ENCODE measurements at regions not wholly inside any gene's neighbourhood (a gene's known extent, or its start where the extent isn't known, plus 50 kb on each side); places are given as distances from the start of the nearest gene placed in this dataset.

DNA sequence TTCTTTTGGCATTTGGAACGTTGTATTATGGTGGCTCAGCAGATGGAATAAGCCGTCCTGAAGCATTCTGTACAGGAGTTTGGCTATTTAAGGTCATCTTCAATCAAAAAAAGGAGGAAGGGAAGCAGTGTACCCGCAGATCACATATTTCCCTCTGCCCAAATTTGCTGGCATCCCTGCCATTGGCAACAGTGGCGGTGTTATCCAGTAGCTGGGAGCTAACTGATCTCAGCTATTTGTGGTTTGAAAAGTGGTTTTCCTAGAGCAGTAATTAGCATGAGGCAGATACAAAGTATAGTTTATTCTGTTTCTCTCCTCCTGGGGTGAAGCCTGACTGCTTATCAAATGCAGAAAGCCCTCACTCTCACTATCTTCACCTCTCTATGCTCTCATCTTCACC lies 576.8 kb downstream of the QKI start:
- Histone ChIP-seq H3K4me3 (no peak overlapping the region), H3K36me3 (ENCODE audit: insufficient read depth, low read length) (no peaks in the 10 kb centered on the region), H3K27ac (no peak overlapping the region), H3K9me3 (ENCODE audit: low read depth, low read length) (no peaks in the 10 kb centered on the region), H3K9ac (ENCODE audit: insufficient read length) (no peak overlapping the region)
- DNase-seq (ENCODE audit: low read depth, low spot score): no peak
- TF ChIP-seq POLR2AphosphoS5 (IDR thresholded peaks at IDR 0.05; ENCODE audit: borderline replicate concordance, low read depth, low read length): no peak
- no peak for TF ChIP-seq EZH2 (IDR thresholded peaks at IDR 0.05)
- TF ChIP-seq FOXP2 (optimal IDR thresholded peaks at IDR 0.05; ENCODE audit: control extremely low read depth, extremely low read length, insufficient read depth): no peak

DNA sequence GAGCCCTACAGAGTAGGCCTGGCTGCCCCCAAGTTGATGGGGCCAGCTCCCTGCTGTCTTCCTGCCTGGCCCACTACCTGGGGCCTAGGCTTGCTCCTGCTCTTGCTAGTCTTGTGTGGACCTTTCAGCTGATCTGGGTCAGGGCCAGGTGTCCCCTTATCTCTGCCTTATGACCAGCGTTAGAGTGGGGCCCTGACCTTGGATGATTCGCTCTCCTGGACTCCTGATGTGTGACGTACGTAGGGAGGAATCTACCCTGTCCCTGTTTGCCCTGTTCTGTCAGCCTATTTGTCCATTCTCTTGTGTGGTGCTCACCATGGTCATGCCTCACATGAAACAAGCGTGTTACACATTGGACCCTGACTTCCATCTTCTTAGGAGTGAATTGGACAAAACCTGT lies 571.8 kb downstream of the QKI start:
- TF ChIP-seq EZH2 (IDR thresholded peaks at IDR 0.05) (no peak), FOXP2 (optimal IDR thresholded peaks at IDR 0.05; ENCODE audit: control extremely low read depth, extremely low read length, insufficient read depth) (no peak), POLR2AphosphoS5 (IDR thresholded peaks at IDR 0.05; ENCODE audit: borderline replicate concordance, low read depth, low read length) (no peak)
- Histone ChIP-seq H3K4me3 (no peak overlapping the region), H3K9me3 (ENCODE audit: low read depth, low read length) (no peaks in the 10 kb centered on the region), H3K36me3 (ENCODE audit: insufficient read depth, low read length) (no peaks in the 10 kb centered on the region), H3K27ac (no peak overlapping the region), H3K9ac (ENCODE audit: insufficient read length) (no peak overlapping the region)
- DNase-seq (ENCODE audit: low read depth, low spot score): no peak

DNA sequence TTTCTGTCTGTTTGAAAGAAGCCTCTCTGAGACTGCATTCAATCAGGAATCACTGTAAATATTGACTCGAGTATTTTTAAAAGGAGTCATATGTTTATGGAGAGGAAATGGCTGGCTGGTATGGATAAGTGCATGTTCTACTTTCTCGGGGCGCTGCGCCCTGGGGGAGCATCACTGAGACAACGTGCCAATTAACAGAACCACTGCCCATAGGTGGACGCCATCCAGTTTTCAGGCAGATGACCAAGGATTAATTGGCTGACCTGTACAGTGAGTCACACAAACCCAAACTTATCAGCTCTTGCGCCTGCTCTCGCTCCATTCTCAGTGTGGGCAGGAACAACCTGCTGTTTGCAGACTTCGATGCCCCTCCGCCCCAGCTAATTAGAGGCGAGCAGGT lies 571.2 kb downstream of the QKI start:
- no peaks in the 10 kb centered on the region for H3K9me3 ChIP-seq (ENCODE audit: low read depth, low read length)
- no peak for DNase-seq (ENCODE audit: low read depth, low spot score)
- H3K4me3 ChIP-seq: no peak overlapping the region
- H3K36me3 ChIP-seq (ENCODE audit: insufficient read depth, low read length): no peaks in the 10 kb centered on the region
- no peak overlapping the region for H3K9ac ChIP-seq (ENCODE audit: insufficient read length)
- no peak for TF ChIP-seq FOXP2 (optimal IDR thresholded peaks at IDR 0.05; ENCODE audit: control extremely low read depth, extremely low read length, insufficient read depth)
- no peak for TF ChIP-seq POLR2AphosphoS5 (IDR thresholded peaks at IDR 0.05; ENCODE audit: borderline replicate concordance, low read depth, low read length)
- TF ChIP-seq EZH2 (IDR thresholded peaks at IDR 0.05): no peak
- H3K27ac ChIP-seq: no peak overlapping the region

DNA sequence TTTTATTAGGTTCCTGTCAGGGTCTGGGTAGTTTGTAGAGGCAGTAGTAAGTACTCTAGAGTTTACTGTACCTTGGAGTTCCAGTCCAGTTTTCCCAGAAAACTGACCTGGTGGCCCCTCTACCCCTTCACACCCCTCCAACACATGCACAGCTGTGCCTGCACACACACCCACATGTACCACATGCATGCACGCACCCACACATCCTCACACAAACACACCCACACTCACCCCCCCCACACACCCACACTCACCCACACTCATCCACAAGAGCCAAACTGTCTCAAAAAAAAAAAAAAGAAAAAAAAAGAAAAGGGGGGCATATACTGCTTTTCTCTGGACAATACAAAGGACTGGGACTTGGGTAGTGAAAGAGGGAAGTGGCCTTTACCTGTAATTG lies 570.5 kb downstream of the QKI start:
- Histone ChIP-seq H3K36me3 (ENCODE audit: insufficient read depth, low read length) (no peaks in the 10 kb centered on the region), H3K9ac (ENCODE audit: insufficient read length) (no peak overlapping the region)

DNA sequence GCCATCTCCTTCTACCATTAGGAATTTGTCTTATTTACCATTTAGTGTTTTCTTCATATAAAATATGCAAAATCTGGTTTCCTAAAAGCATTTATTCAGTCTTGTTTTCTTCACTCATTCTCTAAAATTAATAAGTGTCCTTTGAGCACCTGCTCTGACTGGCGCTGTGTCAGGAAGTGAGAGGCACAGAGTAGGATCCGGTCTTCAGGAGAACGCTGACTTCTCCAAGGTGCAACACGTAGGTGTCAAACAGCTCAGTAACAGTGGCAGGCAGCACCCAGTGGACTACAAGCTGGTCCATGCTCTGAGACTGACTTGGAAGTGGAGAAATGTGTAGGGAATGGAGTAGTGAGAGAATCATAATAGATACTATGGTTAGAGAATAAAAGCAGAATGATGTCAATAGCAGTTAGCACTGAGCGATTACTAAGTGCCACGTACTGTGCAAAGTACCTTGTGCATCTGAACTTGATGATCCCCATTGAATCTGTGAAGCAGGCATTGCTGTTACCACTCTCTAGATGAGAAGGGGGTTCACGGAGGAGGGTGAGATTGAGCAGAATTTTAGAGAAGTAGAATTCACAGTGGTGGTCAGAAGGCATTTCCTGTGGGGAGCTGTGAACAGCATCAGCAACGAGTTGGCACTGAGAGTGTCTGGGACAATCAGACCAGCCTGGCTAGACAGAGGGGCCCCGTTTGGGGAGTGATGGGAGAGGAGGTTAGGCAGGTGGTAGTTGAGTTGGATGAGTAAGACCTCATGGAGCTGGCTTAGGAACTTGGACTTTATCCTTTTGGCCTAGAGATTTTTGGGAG lies 569.8 kb downstream of the QKI start:
- DNase-seq (ENCODE audit: low read depth, low spot score): no peak
- Histone ChIP-seq H3K9me3 (ENCODE audit: low read depth, low read length) (no peaks in the 10 kb centered on the region), H3K9ac (ENCODE audit: insufficient read length) (no peak overlapping the region), H3K4me3 (no peak overlapping the region), H3K27ac (no peak overlapping the region), H3K36me3 (ENCODE audit: insufficient read depth, low read length) (no peaks in the 10 kb centered on the region)
- TF ChIP-seq FOXP2 (optimal IDR thresholded peaks at IDR 0.05; ENCODE audit: control extremely low read depth, extremely low read length, insufficient read depth): peak; percentile 22
- no peak for TF ChIP-seq EZH2 (IDR thresholded peaks at IDR 0.05)

More for the DNA sequence above, 570.5 kb downstream of the QKI start:
- TF ChIP-seq FOXP2 (optimal IDR thresholded peaks at IDR 0.05; ENCODE audit: control extremely low read depth, extremely low read length, insufficient read depth): no peak
- TF ChIP-seq EZH2 (IDR thresholded peaks at IDR 0.05): no peak
- TF ChIP-seq POLR2AphosphoS5 (IDR thresholded peaks at IDR 0.05; ENCODE audit: borderline replicate concordance, low read depth, low read length): no peak
- Histone ChIP-seq H3K9me3 (ENCODE audit: low read depth, low read length) (no peaks in the 10 kb centered on the region), H3K27ac (no peak overlapping the region), H3K4me3 (no peak overlapping the region)
- DNase-seq (ENCODE audit: low read depth, low spot score): no peak

DNA sequence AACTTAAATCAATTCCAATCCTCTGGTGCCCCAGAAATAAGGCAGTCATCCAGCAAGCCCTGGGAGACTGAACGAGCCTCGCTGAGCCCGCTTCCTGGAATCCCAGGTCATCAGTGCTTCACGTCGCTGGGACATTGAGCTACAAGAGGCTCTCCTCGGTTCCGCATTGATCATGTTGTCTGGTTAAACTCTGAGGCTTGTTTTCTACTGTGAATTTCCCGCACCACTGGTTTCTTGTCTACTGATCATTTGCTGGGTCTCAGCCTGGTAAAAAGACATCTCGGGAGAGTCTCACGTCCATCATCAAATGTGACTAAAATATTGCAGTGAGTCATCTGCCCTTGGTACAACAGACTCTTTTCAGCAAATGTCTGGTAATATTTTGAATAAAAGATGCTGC lies 569.2 kb downstream of the QKI start:
- DNase-seq (ENCODE audit: low read depth, low spot score): no peak
- peak overlapping the region; percentile 40 for H3K4me3 ChIP-seq
- H3K27ac ChIP-seq: peak overlapping the region; percentile 16; the same call in 1 of the 2 replicates
- TF ChIP-seq FOXP2 (optimal IDR thresholded peaks at IDR 0.05; ENCODE audit: control extremely low read depth, extremely low read length, insufficient read depth): no peak
- TF ChIP-seq EZH2 (IDR thresholded peaks at IDR 0.05): no peak
- no peak for TF ChIP-seq POLR2AphosphoS5 (IDR thresholded peaks at IDR 0.05; ENCODE audit: borderline replicate concordance, low read depth, low read length)
- H3K36me3 ChIP-seq (ENCODE audit: insufficient read depth, low read length): no peaks in the 10 kb centered on the region
- H3K9me3 ChIP-seq (ENCODE audit: low read depth, low read length): no peaks in the 10 kb centered on the region
- H3K9ac ChIP-seq (ENCODE audit: insufficient read length): peak overlapping the region; percentile 15

DNA sequence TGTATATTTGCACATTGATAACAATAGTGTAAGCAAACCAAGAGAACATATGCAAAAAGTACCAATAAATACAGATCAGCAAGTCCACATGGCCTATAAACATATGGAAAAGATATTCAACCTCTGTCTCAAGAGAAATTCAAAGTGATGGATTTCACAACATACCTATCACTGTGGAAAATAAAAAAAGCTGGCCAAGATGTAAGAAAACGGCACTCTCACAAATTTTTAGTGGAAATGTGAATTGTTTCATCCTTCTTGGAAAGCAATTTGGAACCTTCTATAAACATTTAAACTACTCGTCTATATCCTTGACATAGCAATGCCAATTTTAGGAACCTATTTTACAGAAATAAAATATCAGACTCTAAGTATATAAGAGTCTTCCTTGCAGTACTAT lies 559.8 kb downstream of the QKI start:
- H3K9me3 ChIP-seq (ENCODE audit: low read depth, low read length): no peaks in the 10 kb centered on the region
- no peak for DNase-seq (ENCODE audit: low read depth, low spot score)
- TF ChIP-seq EZH2 (IDR thresholded peaks at IDR 0.05) (no peak), FOXP2 (optimal IDR thresholded peaks at IDR 0.05; ENCODE audit: control extremely low read depth, extremely low read length, insufficient read depth) (no peak), POLR2AphosphoS5 (IDR thresholded peaks at IDR 0.05; ENCODE audit: borderline replicate concordance, low read depth, low read length) (no peak)
- no peak overlapping the region for H3K4me3 ChIP-seq
- H3K27ac ChIP-seq: no peak overlapping the region
- H3K36me3 ChIP-seq (ENCODE audit: insufficient read depth, low read length): no peaks in the 10 kb centered on the region
- H3K9ac ChIP-seq (ENCODE audit: insufficient read length): no peak overlapping the region

DNA sequence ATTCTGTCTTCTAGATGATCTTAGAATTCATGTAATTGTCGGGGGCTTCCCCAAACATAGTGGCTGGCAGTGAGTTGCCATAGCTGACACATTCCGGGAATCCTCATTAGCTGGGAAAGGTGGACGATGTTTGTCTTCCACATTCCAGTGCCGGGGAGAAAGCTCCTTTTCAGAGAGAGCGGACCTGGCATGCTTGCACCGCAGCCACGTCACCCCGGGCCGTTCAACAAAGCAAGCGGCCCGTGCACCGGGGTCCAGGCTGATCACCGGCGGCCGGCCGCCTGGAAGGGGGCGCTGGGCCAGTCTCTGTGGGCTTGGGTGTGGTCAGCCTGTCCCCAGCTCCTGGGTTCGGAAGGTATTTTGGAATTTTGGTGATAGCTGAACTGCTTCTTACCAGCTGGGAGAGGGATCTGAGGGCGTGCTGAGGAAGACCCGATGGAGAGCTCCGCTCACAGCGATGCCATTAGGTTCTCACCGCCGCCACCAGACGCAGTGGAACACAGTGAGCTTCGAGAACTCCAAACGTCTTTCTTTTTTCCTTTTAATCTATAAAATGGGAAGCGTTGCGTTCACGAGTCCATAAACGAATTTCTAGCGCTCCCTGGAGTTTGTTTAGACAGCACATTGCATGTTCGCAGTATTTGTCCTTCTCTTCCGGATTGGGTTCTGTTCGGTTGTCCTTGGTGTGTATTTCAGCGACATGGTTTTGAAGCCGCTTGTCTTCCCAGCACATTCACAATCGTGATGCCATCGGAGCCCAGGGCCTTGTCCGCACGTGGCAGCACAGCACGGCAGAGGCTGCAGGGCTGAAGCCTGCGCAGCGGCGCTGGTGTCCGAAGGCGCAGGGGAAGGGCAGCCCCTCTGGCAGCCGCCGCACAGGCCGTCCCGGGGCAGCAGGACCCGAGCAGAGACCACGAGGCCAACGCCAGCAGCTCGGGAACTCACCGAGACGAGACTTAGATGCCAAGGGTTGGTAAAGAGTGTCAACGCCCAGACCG lies 557.6 kb downstream of the QKI start:
- TF ChIP-seq FOXP2 (optimal IDR thresholded peaks at IDR 0.05; ENCODE audit: control extremely low read depth, extremely low read length, insufficient read depth) (no peak), EZH2 (IDR thresholded peaks at IDR 0.05) (no peak), POLR2AphosphoS5 (IDR thresholded peaks at IDR 0.05; ENCODE audit: borderline replicate concordance, low read depth, low read length) (no peak)
- H3K4me3 ChIP-seq: no peak overlapping the region
- no peak overlapping the region for H3K9ac ChIP-seq (ENCODE audit: insufficient read length)
- no peak overlapping the region for H3K27ac ChIP-seq
- DNase-seq (ENCODE audit: low read depth, low spot score): no peak
- no peaks in the 10 kb centered on the region for H3K36me3 ChIP-seq (ENCODE audit: insufficient read depth, low read length)
- no peaks in the 10 kb centered on the region for H3K9me3 ChIP-seq (ENCODE audit: low read depth, low read length)
